ENCODE measurements at regions not wholly inside any gene's neighbourhood (a gene's known extent, or its start where the extent isn't known, plus 50 kb on each side); places are given as distances from the start of the nearest gene placed in this dataset.

DNA sequence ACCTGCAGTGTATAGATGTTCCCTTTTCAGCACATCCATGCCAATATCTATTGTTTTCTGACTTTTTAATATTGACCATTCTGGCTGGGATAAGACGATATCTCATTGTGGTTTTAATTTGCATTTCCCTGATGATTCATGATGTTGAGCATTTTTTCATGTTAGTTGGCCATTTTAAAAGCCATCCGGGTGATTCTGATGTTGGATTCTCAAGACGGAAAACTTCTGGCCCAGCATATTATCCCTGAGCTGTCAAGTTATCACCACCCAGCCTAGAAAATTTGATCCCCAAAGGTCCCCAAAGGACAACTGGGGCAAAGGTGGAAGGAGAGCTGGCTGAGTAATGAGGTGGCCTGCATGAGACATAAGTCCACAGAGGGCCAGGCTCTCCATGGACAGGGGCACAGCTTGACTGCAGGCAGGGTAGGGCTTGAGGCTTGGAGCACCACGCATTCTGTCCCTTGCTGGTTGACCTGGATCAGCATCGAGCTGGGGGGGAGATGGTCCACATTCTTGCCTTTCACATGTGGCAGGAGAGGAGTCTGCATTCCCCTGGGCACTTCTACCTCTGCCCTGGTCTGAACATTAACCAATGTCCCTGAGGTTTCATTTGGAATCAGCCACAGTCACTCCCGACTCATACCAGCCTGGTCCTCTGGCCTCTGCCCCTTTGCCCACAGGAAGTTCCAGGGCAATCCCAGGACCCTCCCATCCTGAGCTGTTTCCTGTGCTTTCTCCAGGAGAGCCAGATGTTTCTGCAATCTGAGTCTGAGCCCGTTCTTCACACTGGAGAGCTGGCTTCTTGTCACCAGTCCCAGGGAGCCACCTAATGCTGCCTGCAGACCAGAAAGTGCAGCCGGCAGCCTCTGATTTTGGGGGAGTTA, 69.2 kb downstream of the ISG20 start:
- no peak for DNase-seq

DNA sequence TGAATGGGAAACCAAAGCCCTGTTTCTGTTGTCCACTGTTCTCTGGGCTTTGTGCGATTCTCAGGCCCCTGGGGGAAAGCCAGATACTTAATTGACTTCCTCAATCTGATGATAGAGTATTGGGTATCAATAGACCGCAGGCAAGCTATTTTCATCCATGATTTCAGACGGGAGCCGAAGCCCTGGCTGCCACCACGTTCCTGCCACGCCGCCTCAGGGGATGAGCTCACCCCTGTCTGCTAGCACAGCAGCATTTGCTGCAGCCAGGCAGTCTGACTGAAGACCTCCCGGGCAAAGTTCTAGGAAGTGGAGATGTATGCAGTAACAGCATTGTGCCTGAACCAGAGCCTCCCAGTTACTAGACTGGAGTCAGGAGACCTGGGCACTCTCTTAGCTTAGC, 69.8 kb downstream of the ISG20 start:
- DNase-seq = no peak

DNA sequence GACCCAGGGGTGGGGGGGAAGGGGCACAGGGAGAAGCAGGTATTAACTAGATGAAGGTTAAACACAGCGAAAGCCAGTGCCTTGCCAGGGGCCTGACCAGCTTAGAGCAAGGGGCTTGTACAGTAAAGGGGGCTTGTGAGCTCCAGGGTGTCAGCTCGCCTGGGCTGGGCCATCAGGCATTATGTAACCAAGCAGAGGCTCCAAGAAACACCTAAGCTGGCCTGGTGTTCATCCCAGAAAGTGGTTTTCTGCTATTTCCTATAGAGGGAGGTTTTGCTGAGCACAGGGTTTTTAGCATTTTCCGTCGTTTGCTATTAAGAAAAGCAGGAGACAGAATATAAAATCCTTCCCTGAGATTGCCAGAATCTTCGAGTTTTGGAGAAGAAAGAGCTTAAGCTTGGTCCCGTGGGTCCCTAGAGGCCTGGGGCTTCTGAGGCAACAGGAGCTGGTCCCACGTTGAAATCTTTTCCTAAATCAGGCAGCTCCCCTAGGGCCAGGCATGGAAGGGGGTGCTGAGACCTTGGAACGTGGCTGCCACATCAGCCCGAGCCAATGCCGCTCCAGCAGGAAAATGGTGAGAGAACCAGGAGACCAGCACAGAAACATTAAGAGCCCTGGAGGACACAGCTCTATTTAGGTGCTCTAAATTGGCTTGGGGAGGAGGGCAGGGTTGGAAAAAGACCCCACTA, 71.4 kb downstream of the ISG20 start:
- DNase-seq = no peak

DNA sequence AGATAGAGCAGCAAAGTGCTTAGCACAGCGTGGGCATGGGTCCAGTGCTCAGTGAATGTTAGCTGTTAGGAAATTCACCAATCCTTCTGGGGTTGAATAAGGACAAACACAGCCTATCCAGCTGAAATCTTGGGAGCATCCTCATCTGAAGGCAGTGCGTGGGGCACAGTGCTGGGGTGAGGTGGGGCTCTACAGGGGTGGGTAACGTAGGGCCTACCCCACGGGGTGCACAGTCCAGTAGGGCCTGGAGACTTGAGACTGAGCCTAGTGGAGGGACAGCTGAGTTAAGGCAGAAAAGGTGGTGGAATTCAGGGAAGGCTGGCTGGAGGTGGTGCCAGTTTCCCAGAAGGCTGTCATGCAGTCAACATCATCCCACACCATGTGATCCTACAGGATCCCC, 73.0 kb downstream of the ISG20 start:
- no peak for DNase-seq

DNA sequence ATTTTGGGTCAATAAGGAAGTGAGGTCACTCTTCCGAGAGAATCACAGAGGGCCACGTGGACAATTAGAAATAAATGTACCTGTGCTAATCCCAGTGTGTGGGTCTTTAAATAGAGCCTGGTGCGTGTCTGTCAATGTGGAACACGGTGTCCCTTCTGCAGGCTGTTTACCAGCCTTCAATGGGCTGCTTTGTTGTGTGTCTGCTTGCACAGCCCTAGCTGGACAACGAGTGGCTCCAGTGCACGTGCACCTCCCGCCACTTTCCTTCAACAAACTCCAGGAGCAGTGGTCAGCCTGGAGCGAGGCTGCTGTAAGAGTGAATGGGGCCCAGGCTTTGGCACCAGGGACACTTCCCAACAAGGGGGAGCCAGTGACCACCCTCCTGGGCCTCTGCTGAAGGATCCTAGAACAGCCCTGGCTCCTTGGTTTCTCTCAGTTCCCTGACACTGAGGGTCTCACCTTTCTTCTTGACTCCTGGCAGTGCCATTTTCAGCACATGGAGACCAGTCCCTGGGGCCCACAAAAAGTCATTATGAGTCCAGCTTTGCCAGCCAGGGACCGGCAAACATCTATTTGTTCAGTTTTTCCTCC, 76.1 kb downstream of the ISG20 start:
- DNase-seq = no peak

GRCh38 chr15:88716543-88717381, 77.9 kb downstream of the ISG20 start:
- no peak for DNase-seq

DNA sequence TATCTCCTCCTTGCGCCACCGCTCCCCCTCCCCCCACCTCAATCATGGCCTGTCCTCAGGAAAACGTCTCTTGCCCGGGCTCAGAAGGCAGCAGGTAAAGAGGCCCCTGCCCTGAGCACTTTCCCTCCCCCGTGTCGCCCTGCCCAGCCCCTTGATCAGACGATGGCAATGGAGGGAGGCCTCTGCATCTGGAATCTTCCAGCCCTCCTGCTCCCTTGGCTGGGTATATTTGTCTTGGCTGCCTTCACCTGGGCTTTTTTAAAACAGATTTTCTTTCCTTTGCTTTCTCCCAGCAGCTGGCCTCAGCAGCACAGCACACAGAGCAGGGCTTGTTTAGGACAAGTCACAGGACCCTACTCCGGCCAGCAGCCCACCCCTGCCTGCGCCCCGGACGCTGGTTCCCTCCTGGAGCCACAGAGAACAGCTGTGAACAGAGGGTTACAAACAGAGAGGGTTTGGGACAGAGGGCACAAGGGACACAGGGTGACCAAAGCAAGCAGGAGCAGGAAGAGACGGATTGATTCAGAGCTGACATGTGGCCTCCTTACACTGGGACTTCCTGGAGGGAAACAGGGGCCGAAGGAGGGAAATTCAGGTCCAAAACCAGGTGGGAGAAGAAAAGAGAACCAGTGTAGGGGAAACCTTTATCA, 78.7 kb downstream of the ISG20 start:
- DNase-seq = no peak

GRCh38 chr15:88718731-88719130, 79.9 kb downstream of the ISG20 start:
- no peak for DNase-seq

DNA sequence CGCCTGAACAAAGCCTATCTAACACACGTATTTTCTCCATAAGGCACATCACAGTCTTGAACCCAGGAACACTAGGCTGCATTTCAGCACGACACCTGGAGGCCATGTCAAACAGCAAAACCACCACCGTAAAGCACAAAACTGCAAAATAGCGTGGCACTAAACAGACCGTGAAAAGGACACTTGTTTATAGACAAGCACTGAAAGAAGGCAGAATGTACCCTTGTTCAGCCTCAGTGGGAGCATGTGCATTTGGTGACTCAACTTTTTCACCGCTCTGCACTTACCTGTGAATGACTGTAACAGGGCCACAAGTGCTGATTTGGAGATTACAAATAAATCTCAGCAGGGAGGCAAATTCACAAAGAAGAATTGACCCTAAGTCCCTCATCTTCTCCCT, 80.8 kb downstream of the ISG20 start:
- DNase-seq = no peak

GRCh38 chr15:88725305-88726210, 77.7 kb upstream of the ACAN start:
- DNase-seq = no peak

DNA sequence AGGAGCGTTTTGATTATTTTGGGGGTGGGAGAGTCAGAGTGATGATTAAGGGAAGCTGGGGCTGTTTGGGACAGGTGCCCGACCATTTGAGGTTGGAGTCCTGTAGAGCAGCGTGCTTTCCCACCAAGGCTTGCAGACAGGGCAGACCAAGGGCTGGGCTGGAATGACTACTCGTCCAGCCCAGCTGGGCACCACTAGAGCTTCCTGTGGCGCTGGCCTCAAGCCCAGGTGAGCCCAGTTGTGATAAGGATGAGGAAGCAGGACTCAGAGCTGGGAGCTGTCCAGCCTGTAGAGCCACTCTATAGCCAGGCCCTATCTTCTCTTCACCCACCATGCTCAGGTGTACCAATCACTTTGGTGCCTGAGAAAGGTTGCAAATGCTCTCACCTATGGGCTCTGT, 75.8 kb upstream of the ACAN start:
- no peak for DNase-seq

GRCh38 chr15:88729581-88729980, 73.7 kb upstream of the ACAN start:
- DNase-seq = no peak

DNA sequence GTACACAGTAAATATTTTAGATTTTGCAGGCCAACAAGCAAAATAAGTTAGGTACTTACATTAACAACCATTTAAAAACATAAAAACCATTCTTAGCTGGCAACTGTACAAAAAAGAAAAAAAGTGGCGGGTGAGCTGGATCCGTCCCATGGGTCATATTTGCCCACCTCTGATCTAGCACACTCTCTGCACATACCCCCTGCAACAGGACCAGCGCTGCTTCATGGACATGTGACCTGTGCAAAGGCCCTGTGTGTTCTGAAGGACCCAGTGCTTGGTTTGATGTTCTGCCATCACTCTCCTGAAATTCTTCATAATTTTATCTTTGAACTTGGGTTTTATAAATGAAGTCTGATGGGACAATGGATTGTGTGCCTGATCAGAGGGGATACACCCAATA, 72.5 kb upstream of the ACAN start:
- DNase-seq = no peak

- no peak for DNase-seq
Measured at GRCh38 chr15:88735212-88735611, 68.0 kb upstream of the ACAN start.

GRCh38 chr15:88736204-88736603, 67.0 kb upstream of the ACAN start:
- no peak for DNase-seq

GRCh38 chr15:88738796-88739195, 64.4 kb upstream of the ACAN start:
- DNase-seq = no peak

GRCh38 chr15:88739541-88739940, 63.7 kb upstream of the ACAN start:
- no peak for DNase-seq

DNA sequence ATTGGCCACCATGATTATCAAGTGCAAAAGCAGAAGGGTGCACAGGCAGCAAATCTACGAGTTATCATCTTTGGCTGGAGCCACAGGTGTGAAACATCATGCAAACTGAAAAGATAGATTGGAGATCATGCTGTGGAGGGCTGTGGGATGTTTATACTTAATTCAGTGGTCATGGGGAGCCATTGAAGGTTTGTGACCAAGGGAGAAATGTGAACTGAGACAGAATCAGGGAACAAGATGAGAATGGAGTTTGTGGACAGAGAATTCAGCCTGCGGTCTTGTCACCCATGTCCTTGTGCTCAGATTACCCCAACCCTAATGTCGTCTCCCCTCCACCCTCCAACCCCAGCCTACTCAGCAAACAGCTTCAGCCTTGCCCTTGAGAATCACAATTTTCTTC, 62.9 kb upstream of the ACAN start:
- no peak for DNase-seq

GRCh38 chr15:88741046-88741445, 62.2 kb upstream of the ACAN start:
- no peak for DNase-seq

- no peak for DNase-seq
Measured at GRCh38 chr15:88741671-88742070, 61.6 kb upstream of the ACAN start.

GRCh38 chr15:88742161-88742560, 61.1 kb upstream of the ACAN start:
- no peak for DNase-seq
